ENCODE measurements at regions not wholly inside any gene's neighbourhood (a gene's known extent, or its start where the extent isn't known, plus 50 kb on each side); places are given as distances from the start of the nearest gene placed in this dataset.

DNA sequence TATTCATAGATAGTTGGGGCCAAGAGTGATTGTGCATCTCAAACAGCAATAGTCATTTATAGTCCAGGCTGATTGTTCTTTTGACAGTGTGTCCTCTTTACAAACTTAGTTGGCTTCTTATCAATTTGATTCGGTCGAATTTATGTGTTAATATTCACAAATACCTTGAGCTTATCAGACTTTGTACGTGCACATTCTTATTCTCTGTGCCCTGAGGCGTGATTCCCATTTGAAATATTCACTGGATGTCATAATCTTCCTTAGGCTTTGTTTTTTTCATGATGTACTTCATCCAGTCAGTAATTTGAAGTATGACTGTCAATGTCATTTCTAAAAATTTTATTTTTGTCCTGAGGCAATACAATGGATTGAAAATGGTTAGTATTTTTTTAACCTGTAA lies 263.5 kb upstream of the PCDH7 start:
- no peak for TF ChIP-seq POLR2A (IDR thresholded peaks at IDR 0.05; ENCODE audit: control extremely low read depth in 1 of 2, low read depth in 2 of 2, low read length in 2 of 2)
- TF ChIP-seq, protein P1, sequence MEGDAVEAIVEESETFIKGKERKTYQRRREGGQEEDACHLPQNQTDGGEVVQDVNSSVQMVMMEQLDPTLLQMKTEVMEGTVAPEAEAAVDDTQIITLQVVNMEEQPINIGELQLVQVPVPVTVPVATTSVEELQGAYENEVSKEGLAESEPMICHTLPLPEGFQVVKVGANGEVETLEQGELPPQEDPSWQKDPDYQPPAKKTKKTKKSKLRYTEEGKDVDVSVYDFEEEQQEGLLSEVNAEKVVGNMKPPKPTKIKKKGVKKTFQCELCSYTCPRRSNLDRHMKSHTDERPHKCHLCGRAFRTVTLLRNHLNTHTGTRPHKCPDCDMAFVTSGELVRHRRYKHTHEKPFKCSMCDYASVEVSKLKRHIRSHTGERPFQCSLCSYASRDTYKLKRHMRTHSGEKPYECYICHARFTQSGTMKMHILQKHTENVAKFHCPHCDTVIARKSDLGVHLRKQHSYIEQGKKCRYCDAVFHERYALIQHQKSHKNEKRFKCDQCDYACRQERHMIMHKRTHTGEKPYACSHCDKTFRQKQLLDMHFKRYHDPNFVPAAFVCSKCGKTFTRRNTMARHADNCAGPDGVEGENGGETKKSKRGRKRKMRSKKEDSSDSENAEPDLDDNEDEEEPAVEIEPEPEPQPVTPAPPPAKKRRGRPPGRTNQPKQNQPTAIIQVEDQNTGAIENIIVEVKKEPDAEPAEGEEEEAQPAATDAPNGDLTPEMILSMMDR (IDR thresholded peaks at IDR 0.05; ENCODE audit: control extremely low read depth in 1 of 3, insufficient read depth in 1 of 3, low read depth in 1 of 3, low read length in 3 of 3): no peak
- no peak for TF ChIP-seq YY1 (IDR thresholded peaks at IDR 0.05; ENCODE audit: low read depth, low read length)
- TF ChIP-seq GTF2F1 (IDR thresholded peaks at IDR 0.05; ENCODE audit: borderline replicate concordance, low read depth, low read length): no peak
- TF ChIP-seq NRF1 (IDR thresholded peaks at IDR 0.05; ENCODE audit: low read depth, low read length): no peak
- no peak for TF ChIP-seq POLR2AphosphoS5 (IDR thresholded peaks at IDR 0.05; ENCODE audit: low read depth, low read length)
- TF ChIP-seq, protein P2, sequence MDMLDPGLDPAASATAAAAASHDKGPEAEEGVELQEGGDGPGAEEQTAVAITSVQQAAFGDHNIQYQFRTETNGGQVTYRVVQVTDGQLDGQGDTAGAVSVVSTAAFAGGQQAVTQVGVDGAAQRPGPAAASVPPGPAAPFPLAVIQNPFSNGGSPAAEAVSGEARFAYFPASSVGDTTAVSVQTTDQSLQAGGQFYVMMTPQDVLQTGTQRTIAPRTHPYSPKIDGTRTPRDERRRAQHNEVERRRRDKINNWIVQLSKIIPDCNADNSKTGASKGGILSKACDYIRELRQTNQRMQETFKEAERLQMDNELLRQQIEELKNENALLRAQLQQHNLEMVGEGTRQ (IDR thresholded peaks at IDR 0.05; ENCODE audit: low read length): no peak
- TF ChIP-seq, protein P3, sequence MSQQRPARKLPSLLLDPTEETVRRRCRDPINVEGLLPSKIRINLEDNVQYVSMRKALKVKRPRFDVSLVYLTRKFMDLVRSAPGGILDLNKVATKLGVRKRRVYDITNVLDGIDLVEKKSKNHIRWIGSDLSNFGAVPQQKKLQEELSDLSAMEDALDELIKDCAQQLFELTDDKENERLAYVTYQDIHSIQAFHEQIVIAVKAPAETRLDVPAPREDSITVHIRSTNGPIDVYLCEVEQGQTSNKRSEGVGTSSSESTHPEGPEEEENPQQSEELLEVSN (IDR thresholded peaks at IDR 0.05): no peak
- TF ChIP-seq CREB1 (IDR thresholded peaks at IDR 0.05): no peak
- TF ChIP-seq RAD21 (IDR thresholded peaks at IDR 0.05 in 1 of 2, conservative IDR thresholded peaks at IDR 0.05 in 1 of 2; ENCODE audit: low read depth in 2 of 2, low read length in 2 of 2): no peak
